ENCODE measurements at regions not wholly inside any gene's neighbourhood (a gene's known extent, or its start where the extent isn't known, plus 50 kb on each side); places are given as distances from the start of the nearest gene placed in this dataset.

DNA sequence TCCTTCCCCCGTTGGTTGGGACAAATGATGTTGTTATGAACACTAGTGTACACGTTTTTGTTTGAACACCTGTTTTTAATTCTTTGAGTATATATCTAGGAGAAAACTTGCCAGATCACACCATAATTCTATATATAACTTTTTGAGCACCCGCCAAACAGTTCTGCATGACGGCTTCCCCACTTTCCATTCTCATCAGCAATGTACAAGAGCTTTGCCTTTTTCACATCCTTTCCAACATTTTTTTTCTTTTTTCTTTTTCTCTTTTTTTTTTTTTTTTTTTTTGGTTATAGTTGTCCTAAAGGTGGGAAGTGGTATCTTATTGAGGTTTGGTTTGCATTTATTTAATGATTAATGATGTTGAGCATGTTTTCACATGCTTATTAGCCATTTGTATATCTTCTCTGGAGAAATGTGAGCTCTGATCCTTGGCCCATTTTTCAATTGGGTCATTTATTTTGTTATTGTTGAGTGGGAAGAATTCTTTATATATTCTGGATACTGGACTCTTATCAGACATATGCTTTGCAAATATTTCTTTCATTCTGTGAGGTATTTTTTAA is 86.9 kb upstream of the ZC3H15 start:
- no peak for DNase-seq (ENCODE audit: low read depth, low spot score)
- ChIA-PET CTCF (interaction anchor here (0.7 kb wide), 1 partner anchor 602 kb away, joined by 3 read pairs; no protein-coding TSS in a partner anchor), POLR2A (no interaction called here)
- intact Hi-C loops (cut with micrococcal nuclease) (no loop called here), dilution Hi-C loops (cut with MboI; ENCODE audit: extremely low pct_ligation_motif_present, low sequenced_read_pairs) (no loop called here)
- Histone ChIP-seq H4K20me1 (replicated peaks; ENCODE audit: control insufficient read depth, extremely low read depth, insufficient read depth, low read length) (no peaks in the 10 kb centered on the region), H3K79me2 (ENCODE audit: control insufficient read depth, insufficient read depth, low read length) (no peaks in the 10 kb centered on the region), H3K9ac (replicated peaks; ENCODE audit: extremely low read depth, insufficient read depth, low read length) (no peak overlapping the region), H2AFZ (ENCODE audit: low read depth, low read length) (no peak overlapping the region), H3K27me3 (ENCODE audit: control insufficient read depth in 2 of 2, insufficient read depth in 2 of 2, low read length in 2 of 2) (no peaks in the 10 kb centered on the region), H3K4me2 (ENCODE audit: insufficient read depth, low read length) (no peak overlapping the region), H3K9me1 (replicated peaks; ENCODE audit: control insufficient read depth, extremely low read depth, insufficient read depth, low read length) (no peaks in the 10 kb centered on the region), H3K27ac (ENCODE audit: insufficient read depth, low read depth, low read length) (no peak overlapping the region), H3K4me3 (replicated peaks in 1 of 3; ENCODE audit: insufficient read depth in 1 of 3, low read depth in 1 of 3, low read length in 3 of 3) (no peak overlapping the region), H3K36me3 (ENCODE audit: control insufficient read depth in 2 of 2, extremely low read depth in 1 of 2, insufficient read depth in 2 of 2, low read length in 2 of 2) (no peaks in the 10 kb centered on the region), H3K9me3 (replicated peaks; ENCODE audit: control insufficient read depth, insufficient read depth, low read length) (no peaks in the 10 kb centered on the region), H3K4me1 (ENCODE audit: control insufficient read depth, extremely low read depth, insufficient read depth, low read length) (no peaks in the 10 kb centered on the region)
- no TSS peak for BruUV-seq (replicated peaks)
- TF ChIP-seq JUN (IDR thresholded peaks at IDR 0.05; ENCODE audit: borderline replicate concordance, insufficient read depth, insufficient read length, low read depth) (no peak), POLR2A (IDR thresholded peaks at IDR 0.05; ENCODE audit: low read depth, low read length) (no peak), FOS (IDR thresholded peaks at IDR 0.05; ENCODE audit: borderline replicate concordance, insufficient read depth, low read length) (no peak), POLR2AphosphoS5 (IDR thresholded peaks at IDR 0.05; ENCODE audit: insufficient read depth, low read depth, low read length) (no peak), EZH2 (IDR thresholded peaks at IDR 0.05; ENCODE audit: borderline replicate concordance, low read depth, low read length, severe bottlenecking) (no peak), GATA2 (IDR thresholded peaks at IDR 0.05; ENCODE audit: insufficient read depth, insufficient read length, low read depth, low read length) (no peak), MYC (IDR thresholded peaks at IDR 0.05; ENCODE audit: low read depth, low read length) (no peak)
- TF ChIP-seq, protein P1, sequence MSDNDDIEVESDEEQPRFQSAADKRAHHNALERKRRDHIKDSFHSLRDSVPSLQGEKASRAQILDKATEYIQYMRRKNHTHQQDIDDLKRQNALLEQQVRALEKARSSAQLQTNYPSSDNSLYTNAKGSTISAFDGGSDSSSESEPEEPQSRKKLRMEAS (IDR thresholded peaks at IDR 0.05; ENCODE audit: insufficient read depth, insufficient read length), result no peak
- TF ChIP-seq, protein P2, sequence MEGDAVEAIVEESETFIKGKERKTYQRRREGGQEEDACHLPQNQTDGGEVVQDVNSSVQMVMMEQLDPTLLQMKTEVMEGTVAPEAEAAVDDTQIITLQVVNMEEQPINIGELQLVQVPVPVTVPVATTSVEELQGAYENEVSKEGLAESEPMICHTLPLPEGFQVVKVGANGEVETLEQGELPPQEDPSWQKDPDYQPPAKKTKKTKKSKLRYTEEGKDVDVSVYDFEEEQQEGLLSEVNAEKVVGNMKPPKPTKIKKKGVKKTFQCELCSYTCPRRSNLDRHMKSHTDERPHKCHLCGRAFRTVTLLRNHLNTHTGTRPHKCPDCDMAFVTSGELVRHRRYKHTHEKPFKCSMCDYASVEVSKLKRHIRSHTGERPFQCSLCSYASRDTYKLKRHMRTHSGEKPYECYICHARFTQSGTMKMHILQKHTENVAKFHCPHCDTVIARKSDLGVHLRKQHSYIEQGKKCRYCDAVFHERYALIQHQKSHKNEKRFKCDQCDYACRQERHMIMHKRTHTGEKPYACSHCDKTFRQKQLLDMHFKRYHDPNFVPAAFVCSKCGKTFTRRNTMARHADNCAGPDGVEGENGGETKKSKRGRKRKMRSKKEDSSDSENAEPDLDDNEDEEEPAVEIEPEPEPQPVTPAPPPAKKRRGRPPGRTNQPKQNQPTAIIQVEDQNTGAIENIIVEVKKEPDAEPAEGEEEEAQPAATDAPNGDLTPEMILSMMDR (IDR thresholded peaks at IDR 0.05; ENCODE audit: extremely low read depth in 1 of 2, insufficient read depth in 1 of 2, low read depth in 1 of 2, low read length in 2 of 2), result no peak
- FAIRE-seq, result no peak

All from endothelial cell of umbilical vein (primary cell).